Stomach (tissue), 8 donors: ENCODE measurements at regions not wholly inside any gene's neighbourhood (a gene's known extent, or its start where the extent isn't known, plus 50 kb on each side); places are given as distances from the start of the nearest gene placed in this dataset.
A peak's percentile ranks its signal among the peaks of the same experiment; 100 is the strongest.

Experiments used
- DNase-seq, 2 donors: peaks; one replicate each; pipeline versions ENCODE4 v3.0.0 to v3.0.0-alpha.2; 2013 to 2019
- H3K27ac ChIP-seq, 5 donors: fragments of 200-600 bp in 4 of 5; sonication (generic) in 4 of 5; one replicate each; pipeline ENCODE4 v1.5.1; 2013 to 2019; ENCODE audit warnings: mild to moderate bottlenecking in 1 of 5, moderate library complexity in 1 of 5
- H3K27me3 ChIP-seq, 3 donors: fragments of 200-600 bp; sonication (generic); one replicate each; pipeline ENCODE4 v1.5.1; 2017 to 2019; ENCODE audit warnings: mixed run types in 1 of 3
- H3K36me3 ChIP-seq, 4 donors: fragments of 200-600 bp; sonication (generic); 1 replicate in 3 of 4; 2 replicates in 1 of 4; pipeline ENCODE4 v1.5.1; 2016 to 2019
- H3K4me1 ChIP-seq, 4 donors: fragments of 200-600 bp; sonication (generic); one replicate each; pipeline ENCODE4 v1.5.1; 2016 to 2019
- H3K4me3 ChIP-seq, 4 donors: fragments of 200-600 bp; sonication (generic) in 3 of 4; one replicate each; pipeline ENCODE4 v1.5.1; 2016 to 2019; ENCODE audit warnings: mild to moderate bottlenecking in 1 of 4
- H3K9me3 ChIP-seq, 4 donors: fragments of 200-600 bp; sonication (generic); one replicate each; pipeline ENCODE4 v1.5.1; 2016 to 2019
- CTCF ChIP-seq, 7 experiments: fragments of 450-650 bp in 4 of 7; fragments of 200-600 bp in 3 of 7; sonication (generic) in 3 of 7; IDR thresholded peaks; one replicate each; pipeline ENCODE4 v1.5.1; 2016 to 2019; ENCODE audit warnings: antibody characterized with exemption in 7 of 7, control low read depth in 2 of 7, mild to moderate bottlenecking in 1 of 7
- EP300 ChIP-seq: sonication (generic); formaldehyde crosslinking; IDR thresholded peaks from one replicate; pipeline ENCODE4 v1.6.1; 2017; ENCODE audit warnings: antibody characterized with exemption
- POLR2A ChIP-seq, 4 donors: fragments of 450-650 bp; IDR thresholded peaks; one replicate each; pipeline ENCODE4 v1.6.1; 2016; ENCODE audit warnings: antibody characterized with exemption in 4 of 4, control low read depth in 2 of 4, mild to moderate bottlenecking in 1 of 4, moderate library complexity in 1 of 4
- POLR2AphosphoS5 ChIP-seq, 3 donors: sonication (generic); formaldehyde crosslinking; IDR thresholded peaks; one replicate each; pipeline ENCODE4 v1.6.1; 2016; ENCODE audit warnings: antibody characterized with exemption in 3 of 3
- WGBS, 5 donors: extraction: QIAGEN DNeasy Blood & Tissue Kit in 3 of 5; methylation state at CpG; one replicate each; pipeline versions ENCODE4 v1.1.5 to v1.1.7; 2013 to 2018; 5-methylcytosine and 5-hydroxymethylcytosine counted together
- intact Hi-C: fragments of 100-400 bp; cut with DNase I; formaldehyde crosslinking; loops from one replicate; pipeline ENCODE4 v1.15.1; 2023; ENCODE audit warnings: low total_unique reads
- donor health status: healthy with polysubstance abuse.
- donor health status: Bipolar disorder and iron deficiency.
- donor health status: healthy.

GRCh38 chr18:75836516-75836915 lies 409.0 kb upstream of the SMIM21 start:
- no peak for DNase-seq
- intact Hi-C loops = no loop called here
- H3K4me3 ChIP-seq = no peak overlapping the region
- H3K36me3 ChIP-seq = no peaks in the 10 kb centered on the region
- TF ChIP-seq EP300 (no peak), POLR2AphosphoS5 (IDR thresholded peaks at IDR 0.05) (no peak), CTCF (IDR thresholded peaks at IDR 0.05) (no peak), POLR2A (IDR thresholded peaks at IDR 0.05) (no peak)
- no peaks in the 10 kb centered on the region for H3K27me3 ChIP-seq
- H3K4me1 ChIP-seq = no peaks in the 10 kb centered on the region
- H3K27ac ChIP-seq = no peak overlapping the region
- peaks cover 0 to 7% (median 0%) of the 10 kb centered on the region in 4 donors for H3K9me3 ChIP-seq
- WGBS, 5 donors = 57 to 66% (median 62%) methylated on average over 2 of the region's 2 CpGs

- Histone ChIP-seq H3K4me3 (no peak overlapping the region), H3K36me3 (no peaks in the 10 kb centered on the region), H3K27ac (no peak overlapping the region), H3K4me1 (peaks cover 0 to 13% (median 0%) of the 10 kb centered on the region in 4 donors), H3K27me3 (no peaks in the 10 kb centered on the region), H3K9me3 (peaks cover 0 to 7% (median 0%) of the 10 kb centered on the region in 4 donors)
- 72 to 95% (median 83%) methylated on average over 4 of the region's 4 CpGs for WGBS, 5 donors
- intact Hi-C loops = no loop called here
- DNase-seq = no peak
- TF ChIP-seq POLR2A (IDR thresholded peaks at IDR 0.05) (no peak), CTCF (IDR thresholded peaks at IDR 0.05) (no peak), EP300 (no peak), POLR2AphosphoS5 (IDR thresholded peaks at IDR 0.05) (no peak)
Measured at GRCh38 chr18:75831960-75832359, 404.5 kb upstream of the SMIM21 start.

GRCh38 chr18:75830828-75831227 lies 403.3 kb upstream of the SMIM21 start:
- 59 to 88% (median 60%) methylated on average over 2 of the region's 2 CpGs for WGBS, 5 donors
- peaks cover 0 to 13% (median 0%) of the 10 kb centered on the region in 4 donors for H3K4me1 ChIP-seq
- no peak for TF ChIP-seq CTCF (IDR thresholded peaks at IDR 0.05)
- no peak for TF ChIP-seq POLR2AphosphoS5 (IDR thresholded peaks at IDR 0.05)
- TF ChIP-seq EP300 = no peak
- TF ChIP-seq POLR2A (IDR thresholded peaks at IDR 0.05) = no peak
- H3K27me3 ChIP-seq = no peaks in the 10 kb centered on the region
- no peaks in the 10 kb centered on the region for H3K36me3 ChIP-seq
- no peak overlapping the region for H3K4me3 ChIP-seq
- intact Hi-C loops = no loop called here
- DNase-seq = no peak
- peaks cover 0 to 7% (median 0%) of the 10 kb centered on the region in 4 donors for H3K9me3 ChIP-seq
- no peak overlapping the region for H3K27ac ChIP-seq

- Histone ChIP-seq H3K4me1 (peaks cover 0 to 13% (median 0%) of the 10 kb centered on the region in 4 donors), H3K9me3 (peaks cover 0 to 7% (median 0%) of the 10 kb centered on the region in 4 donors), H3K36me3 (no peaks in the 10 kb centered on the region), H3K4me3 (no peak overlapping the region), H3K27ac (no peak overlapping the region), H3K27me3 (no peaks in the 10 kb centered on the region)
- intact Hi-C loops = no loop called here
- DNase-seq = peak in 1 of 2 donors; percentile 17
- no peak for TF ChIP-seq POLR2A (IDR thresholded peaks at IDR 0.05)
- no peak for TF ChIP-seq POLR2AphosphoS5 (IDR thresholded peaks at IDR 0.05)
- TF ChIP-seq CTCF (IDR thresholded peaks at IDR 0.05) = no peak
- no peak for TF ChIP-seq EP300
- whole genome bisulfite sequencing, 5 donors = 57 to 75% (median 71%) methylated on average over 4 of the region's 4 CpGs
Measured at GRCh38 chr18:75829091-75829490, 401.6 kb upstream of the SMIM21 start.
